ENCODE measurements at regions not wholly inside any gene's neighbourhood (a gene's known extent, or its start where the extent isn't known, plus 50 kb on each side); places are given as distances from the start of the nearest gene placed in this dataset.

DNA sequence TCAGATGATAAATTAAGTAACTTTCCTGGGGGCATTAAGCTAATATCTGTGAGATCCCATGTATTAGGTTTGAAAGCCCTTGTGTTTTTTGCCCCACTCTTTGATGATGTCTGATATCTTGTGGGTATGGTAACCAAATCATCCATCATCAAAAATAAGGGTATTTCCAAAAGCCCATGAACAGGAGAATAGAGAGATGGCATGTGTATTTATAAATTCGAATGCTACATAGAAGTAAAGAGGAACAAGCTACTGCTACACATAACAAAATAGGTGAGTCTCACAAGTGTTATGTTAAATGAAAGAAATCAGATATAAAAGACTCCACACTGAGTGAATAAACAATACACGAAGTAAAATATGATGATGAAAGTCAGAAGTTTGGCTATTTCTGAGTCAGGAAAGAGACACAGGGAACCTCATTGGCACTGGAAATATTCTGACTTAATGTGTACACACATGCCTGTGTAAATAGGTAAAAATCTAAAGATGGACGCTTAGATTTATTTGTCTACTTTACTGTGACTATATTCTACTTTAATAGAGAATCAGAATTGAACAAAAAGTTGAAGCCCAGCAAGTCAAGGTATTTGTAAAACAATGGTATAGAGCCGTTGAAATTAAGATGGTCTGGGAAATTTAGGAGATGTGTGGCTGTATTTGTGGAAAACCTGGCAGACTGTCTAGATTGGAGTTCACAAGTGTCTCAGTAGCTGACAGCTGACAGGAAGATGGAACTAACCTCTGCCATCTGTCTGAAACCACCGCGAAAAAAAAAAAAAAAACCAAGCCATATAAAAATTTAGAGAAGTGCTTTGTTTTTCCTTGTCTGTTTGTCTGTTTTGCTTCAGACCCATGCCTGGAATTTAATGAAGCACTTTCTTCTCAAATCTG lies 111.0 kb upstream of the TGFBR2 start:
- no peak for DNase-seq (ENCODE audit: low spot score)

DNA sequence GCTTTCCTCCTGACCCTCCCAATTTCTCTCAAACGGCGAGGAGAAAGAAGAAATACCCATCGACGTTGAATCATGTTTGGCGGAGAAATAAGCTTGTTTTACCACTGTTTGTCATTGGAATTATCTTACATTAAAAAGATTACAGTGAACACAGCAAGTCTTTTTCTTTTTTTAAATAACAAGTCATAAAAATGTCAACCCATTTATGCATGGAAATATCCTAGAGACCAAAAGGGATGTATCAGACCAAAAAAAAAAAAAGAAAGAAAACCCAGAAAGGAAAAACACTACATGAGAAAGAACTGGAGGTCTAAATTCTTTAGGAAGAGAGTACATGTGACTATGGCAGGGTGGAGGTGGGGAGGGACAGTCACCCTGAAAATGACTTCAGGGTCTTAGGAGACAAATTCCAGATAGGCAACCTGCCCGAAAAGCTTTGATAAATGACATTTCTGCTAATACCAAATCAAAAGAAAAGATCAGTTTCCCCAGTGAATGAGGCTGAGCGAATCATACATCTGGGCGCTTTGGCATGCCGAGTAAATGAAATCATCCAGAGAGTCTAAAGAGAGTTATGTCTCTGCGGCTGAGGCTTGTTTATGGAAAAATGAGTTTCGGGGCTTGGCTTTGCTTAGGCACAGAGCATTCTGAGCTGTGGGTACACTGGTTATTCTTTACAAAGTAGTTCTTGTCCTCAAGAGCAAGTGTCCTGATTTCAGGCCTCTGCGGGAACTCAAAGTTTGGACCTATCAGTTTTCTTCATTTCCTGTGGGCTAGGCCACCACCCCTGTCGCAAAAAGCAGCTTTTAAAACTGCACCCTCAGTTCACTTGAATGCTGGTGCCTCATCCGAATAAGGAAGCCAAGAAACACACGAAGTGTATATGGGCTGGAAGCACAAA lies 110.1 kb upstream of the TGFBR2 start:
- no peak for DNase-seq (ENCODE audit: low spot score)

DNA sequence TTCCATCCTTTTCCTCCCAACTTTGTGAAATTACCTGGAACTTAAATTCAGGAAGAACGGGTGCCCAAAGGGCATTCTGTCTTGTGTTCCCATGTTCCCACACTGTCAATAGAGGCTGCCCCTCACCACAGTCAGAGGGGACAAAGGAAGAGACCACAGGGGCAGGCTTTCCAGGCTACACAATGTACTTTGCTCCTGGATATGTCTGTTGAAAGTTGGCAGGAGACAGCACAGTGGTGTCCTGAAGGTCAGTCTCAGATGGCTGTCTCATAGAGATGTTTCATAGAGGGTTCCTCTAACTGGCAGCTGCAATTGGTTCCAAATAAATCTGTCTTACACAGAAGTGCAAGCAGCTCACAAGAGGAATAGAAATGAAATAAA lies 107.8 kb upstream of the TGFBR2 start:
- no peak for DNase-seq (ENCODE audit: low spot score)

DNA sequence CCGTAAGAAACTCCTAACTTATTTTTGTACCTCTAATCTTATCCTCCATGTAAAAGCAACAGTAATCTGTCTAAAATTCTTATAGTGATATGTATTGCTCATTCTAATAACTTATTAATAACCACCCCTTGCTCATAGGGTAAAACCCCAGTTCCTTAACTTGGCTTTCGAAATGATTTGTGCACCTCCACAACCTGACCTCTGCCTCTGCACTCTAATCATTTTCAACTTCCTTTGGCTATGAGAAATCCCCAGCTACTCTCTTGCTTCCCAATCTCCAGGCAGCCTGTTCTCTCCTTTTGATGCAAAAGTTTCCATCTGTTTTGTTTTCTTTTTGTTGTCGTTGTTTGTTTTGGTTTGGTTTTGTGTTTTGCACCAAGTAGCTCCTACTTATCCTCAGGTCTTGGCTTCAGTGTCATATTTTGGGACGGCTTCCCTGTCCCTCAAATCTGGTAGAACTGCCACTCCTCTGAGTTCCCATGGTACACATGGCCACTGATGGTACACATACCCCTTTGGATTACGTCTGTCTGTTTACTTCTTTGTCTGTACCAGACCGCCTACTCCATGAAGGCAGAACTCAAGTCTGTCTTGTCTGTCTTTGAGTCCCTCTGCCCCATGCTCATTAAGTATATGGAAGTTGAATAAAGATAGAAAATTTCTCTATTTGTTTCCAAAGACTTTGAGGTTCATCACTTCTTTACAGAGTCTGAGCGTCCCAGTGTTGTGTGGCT lies 105.6 kb upstream of the TGFBR2 start:
- no peak for DNase-seq (ENCODE audit: low spot score)

DNA sequence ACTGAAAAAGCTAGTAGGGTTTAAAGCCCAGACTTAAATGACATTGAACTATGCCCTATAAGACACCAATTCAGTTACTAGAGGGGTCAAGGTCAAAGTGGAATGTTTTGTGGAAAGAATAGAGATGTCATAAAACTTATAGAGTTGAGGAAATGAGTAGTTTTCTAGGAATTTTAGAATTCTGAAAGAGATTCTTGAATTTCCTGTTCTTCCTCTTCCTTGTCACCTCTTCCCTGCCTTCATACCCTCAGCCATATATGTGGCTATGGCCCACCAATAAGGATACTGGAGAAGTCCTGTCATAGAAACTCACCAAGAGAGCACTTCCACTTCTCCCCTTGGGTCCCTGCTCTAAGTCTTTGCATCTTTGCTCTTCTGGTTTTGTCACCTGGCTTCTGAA lies 104.9 kb upstream of the TGFBR2 start:
- DNase-seq (ENCODE audit: low spot score) = no peak

DNA sequence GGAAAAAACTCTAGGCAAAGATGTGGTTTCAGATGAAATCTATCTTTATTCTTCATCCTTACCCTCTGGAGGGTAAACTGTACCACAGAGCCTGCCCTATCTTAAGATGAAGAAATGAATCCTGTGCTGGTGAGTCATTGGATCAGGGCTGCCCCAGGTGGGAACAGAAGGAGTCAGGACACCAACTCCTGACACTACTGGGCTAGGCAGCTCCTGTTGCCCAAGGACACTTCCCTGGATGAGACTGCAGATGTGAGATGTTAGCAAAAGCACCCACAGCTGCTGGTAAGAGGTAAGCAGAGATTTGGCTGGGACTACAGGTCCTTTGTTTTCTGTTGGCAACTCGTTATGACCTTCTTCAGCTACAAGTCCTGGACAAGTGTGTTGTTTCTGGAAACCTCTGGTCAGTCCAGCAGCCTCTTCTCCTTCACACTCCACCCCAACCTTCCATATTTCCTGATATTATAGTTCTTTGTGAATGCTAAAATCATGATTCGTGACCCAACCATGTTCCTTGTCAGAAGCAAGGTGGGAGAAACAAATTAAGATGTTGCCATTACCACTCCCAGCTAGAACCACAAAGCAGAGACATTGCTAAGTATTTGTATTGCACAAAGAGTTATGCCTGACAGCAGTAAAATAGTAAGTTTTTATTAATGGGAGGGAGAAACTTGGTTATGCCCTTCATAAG lies 104.2 kb upstream of the TGFBR2 start:
- no peak for DNase-seq (ENCODE audit: low spot score)

DNA sequence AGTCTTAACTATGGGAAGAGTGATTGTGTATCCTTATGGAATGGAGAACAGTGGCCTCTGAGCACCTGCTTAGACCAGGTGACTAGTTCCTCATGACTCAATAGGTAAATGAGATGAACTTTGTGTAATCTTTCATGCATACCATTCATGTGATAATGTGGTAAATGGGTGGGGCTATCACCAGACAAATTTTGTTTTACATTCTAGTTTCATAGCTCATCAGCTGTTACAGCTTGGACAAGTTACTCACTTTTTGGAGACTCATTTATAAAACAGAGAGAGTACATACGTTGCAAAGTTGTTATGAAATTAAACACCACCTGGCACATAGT lies 103.7 kb upstream of the TGFBR2 start:
- DNase-seq (ENCODE audit: low spot score) = no peak

- DNase-seq (ENCODE audit: low spot score) = no peak
These were observed 103.0 kb upstream of the TGFBR2 start for GRCh38 chr3:30503446-30503845.

- no peak for DNase-seq (ENCODE audit: low spot score)
These were observed 101.5 kb upstream of the TGFBR2 start for GRCh38 chr3:30504939-30505338.

- DNase-seq (ENCODE audit: low spot score) = no peak
These were observed 100.4 kb upstream of the TGFBR2 start for GRCh38 chr3:30505866-30506520.

DNA sequence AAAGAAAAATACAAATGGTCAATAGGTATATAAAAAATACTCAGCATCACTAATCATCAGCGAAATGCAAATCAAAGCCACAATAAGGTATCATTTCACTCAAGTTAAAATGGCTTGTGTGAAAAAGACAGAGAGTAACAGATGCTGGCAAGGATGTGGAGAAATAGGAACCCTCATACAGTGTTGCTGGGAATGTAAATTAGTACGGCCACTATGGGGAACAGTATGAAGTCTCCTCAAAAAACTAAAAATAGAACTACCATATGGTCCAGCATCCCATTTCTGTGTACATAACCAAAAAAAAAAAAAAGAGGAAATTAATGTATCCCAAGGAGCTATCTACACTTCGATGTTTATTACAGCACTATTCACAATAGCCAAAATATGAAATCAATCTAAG lies 98.1 kb upstream of the TGFBR2 start:
- DNase-seq (ENCODE audit: low spot score) = no peak

- no peak for DNase-seq (ENCODE audit: low spot score)
These were observed 95.8 kb upstream of the TGFBR2 start for GRCh38 chr3:30510596-30510995.

DNA sequence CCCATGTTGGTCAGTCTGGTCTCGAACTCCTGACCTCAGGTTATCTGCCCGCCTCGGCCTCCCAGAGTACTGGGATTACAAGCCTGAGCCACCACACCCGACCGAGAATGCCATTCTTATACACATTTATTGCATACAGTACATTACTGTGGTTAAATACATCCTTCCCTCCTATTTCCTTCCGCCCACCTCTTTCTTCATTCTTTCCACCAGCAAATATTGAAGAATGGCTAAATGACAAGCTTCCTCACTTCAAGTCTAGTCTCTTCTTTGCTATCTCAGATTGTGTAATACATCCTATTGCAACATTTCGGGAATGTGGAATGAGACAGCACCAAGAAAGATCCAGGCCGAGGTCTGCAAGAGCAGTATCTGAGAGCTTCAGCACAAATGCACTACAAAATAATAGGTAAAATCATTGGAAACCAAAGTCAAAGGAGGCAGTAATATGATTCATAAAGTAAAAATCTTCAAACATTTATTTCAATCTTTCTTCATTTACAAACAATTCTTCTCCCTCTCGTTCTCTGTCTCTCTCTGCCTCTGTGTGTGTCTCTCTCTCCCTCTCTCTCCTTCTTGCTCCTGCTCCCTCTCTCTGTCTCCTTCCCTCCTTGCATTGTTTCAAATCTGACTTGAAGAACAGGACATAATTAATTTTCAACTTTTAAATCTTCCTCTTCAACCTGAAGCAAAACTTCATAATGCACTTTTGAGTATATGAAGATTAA lies 94.7 kb upstream of the TGFBR2 start:
- DNase-seq (ENCODE audit: low spot score) = no peak

GRCh38 chr3:30512576-30512975 lies 93.8 kb upstream of the TGFBR2 start:
- DNase-seq (ENCODE audit: low spot score) = no peak

- no peak for DNase-seq (ENCODE audit: low spot score)
These were observed 92.8 kb upstream of the TGFBR2 start for GRCh38 chr3:30513374-30514152.

DNA sequence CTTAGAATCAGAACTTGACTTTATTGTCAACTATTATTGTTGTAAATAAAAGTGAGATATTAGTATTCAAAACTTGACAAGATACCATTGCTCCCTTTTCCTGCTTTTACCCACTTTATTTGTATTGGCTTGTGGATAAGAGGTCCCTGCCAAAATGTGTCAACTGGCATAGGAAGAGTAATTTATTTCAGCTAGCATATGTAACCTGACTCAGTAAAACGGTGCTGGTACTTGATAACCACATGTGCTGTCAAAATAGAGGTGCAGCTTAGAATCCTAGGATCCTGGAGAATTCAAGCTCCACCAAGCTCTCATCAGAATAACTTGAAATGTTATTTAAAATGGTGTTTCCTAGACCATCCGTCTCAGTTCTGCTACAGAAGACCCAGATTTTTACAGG lies 90.2 kb upstream of the TGFBR2 start:
- DNase-seq (ENCODE audit: low spot score) = no peak

DNA sequence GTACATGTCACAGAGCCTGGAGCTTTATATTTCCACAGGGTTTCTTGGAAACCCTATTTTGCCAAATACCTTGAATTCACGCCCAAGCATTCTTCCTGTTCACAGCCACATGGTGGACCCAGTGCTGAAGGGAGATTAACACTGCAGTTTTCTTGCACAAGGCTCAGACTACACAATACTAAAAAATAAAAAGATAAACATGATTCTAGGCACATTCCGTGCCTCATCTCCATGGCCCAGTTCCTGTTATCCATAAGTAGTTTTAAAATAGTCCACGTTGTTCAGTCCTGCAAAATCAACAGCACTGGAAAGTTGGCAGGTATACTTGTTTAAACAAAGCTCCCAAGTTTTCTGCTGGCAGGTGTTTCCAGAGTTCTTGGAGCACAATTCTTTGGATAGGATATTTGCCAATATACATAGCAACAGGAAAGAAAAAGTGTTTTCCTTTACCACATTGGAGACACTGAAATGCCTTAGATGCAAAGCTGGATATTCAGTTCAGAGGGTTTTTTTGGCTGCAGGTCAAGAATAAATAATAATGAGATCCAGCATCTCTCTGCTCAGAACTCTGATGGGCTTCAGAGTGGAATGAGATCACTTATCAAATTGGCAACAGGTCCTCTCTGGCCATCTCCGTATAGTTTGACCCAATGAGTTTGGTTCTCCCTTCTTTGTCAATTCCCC lies 88.1 kb upstream of the TGFBR2 start:
- DNase-seq (ENCODE audit: low spot score) = no peak

GRCh38 chr3:30518872-30519271 lies 87.5 kb upstream of the TGFBR2 start:
- no peak for DNase-seq (ENCODE audit: low spot score)

GRCh38 chr3:30520699-30521098 lies 85.7 kb upstream of the TGFBR2 start:
- DNase-seq (ENCODE audit: low spot score) = no peak
